ENCODE measurements at regions not wholly inside any gene's neighbourhood (a gene's known extent, or its start where the extent isn't known, plus 50 kb on each side); places are given as distances from the start of the nearest gene placed in this dataset.

GRCh38 chr2:204432196-204432595 is 113.1 kb upstream of the PARD3B start:
- H3K36me3 Mint-ChIP-seq = peaks cover 2% of the 10 kb centered on the region
- no peak overlapping the region for H3K27ac Mint-ChIP-seq
- no peaks in the 10 kb centered on the region for H3K4me1 Mint-ChIP-seq
- peaks cover 19% of the 10 kb centered on the region for H3K27me3 Mint-ChIP-seq
- H3K9me3 Mint-ChIP-seq = peaks cover 9% of the 10 kb centered on the region
- no peak for DNase-seq
- no peak overlapping the region for H3K4me3 Mint-ChIP-seq

GRCh38 chr2:204434660-204435462 is 110.4 kb upstream of the PARD3B start:
- no peak overlapping the region for H3K27ac Mint-ChIP-seq
- no peak overlapping the region for H3K4me3 Mint-ChIP-seq
- peaks cover 9% of the 10 kb centered on the region for H3K9me3 Mint-ChIP-seq
- peaks cover 2% of the 10 kb centered on the region for H3K36me3 Mint-ChIP-seq
- peaks cover 33% of the 10 kb centered on the region for H3K27me3 Mint-ChIP-seq
- H3K4me1 Mint-ChIP-seq = no peaks in the 10 kb centered on the region
- no peak for DNase-seq

- Mint-ChIP-seq H3K36me3 (peaks cover 2% of the 10 kb centered on the region), H3K9me3 (peaks cover 9% of the 10 kb centered on the region), H3K4me1 (no peaks in the 10 kb centered on the region), H3K4me3 (no peak overlapping the region), H3K27ac (no peak overlapping the region), H3K27me3 (peaks cover 35% of the 10 kb centered on the region)
- no peak for DNase-seq
Observed at GRCh38 chr2:204436230-204436629, 109.0 kb upstream of the PARD3B start.

DNA sequence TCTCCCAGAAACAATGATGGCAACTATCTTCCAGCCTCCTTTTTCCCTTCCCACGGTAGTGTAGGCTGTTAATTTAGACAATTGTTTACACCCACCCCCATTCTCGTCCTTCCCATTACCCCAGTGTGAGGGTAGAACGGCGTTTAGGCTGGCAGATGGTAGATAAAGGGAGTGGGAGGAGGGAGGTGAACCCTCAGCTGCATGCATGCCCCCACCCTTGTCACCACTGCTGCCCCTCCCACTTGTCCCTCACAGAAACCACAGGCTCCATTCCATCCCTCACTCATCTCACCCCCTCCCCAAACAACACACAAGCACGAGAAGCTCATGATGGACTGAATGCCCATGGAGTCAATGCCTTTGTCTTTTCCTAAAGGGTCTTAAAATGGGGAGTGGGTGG is 107.9 kb upstream of the PARD3B start:
- Mint-ChIP-seq H3K36me3 (peaks cover 2% of the 10 kb centered on the region), H3K27ac (no peak overlapping the region), H3K4me3 (no peak overlapping the region), H3K4me1 (no peaks in the 10 kb centered on the region), H3K9me3 (peaks cover 7% of the 10 kb centered on the region), H3K27me3 (peaks cover 43% of the 10 kb centered on the region)
- DNase-seq = no peak

DNA sequence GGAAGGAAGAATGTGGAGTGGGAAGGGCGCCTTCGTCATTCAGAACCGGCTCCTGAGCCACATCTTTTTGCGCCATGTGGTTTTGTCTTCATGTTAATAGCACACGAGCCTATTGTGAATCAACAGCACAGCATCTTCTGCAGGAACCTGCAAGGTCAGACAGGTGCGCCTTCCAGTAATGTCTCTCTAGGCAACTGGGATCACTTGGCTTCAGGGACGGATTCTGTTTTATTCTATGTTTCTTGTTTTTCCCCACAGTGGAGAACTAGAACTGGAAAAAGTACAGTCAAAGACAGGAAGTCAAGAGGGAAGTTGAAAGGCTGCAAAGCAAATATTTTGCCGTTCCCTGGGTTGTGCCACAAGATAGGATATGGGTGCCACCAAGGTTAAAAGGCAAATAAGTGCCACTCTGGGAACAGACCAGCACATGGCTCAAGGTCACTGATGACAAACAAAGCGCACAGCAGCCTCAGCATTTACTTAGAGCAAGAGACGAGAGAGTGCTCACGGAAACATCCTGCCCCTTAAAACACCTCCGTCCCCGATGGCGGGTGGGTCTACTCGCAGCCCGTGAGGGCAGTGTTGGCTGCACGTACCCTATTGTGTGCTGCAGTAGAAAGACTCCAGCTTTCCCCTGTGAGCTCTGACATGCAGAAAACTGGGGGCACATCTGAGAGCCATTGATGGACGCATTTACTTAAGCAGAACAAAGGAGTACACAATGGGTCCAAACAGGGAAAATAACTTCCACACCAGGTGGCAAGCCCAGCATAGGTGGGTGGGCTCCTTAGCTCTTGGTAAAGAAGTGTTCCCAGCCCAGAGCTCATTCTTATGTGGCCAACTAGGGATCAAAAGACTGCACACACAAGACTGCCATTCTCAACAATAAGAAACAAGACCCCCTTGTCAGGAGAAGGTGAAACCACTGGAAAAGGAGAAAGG is 107.2 kb upstream of the PARD3B start:
- Mint-ChIP-seq H3K27me3 (peaks cover 43% of the 10 kb centered on the region), H3K36me3 (no peaks in the 10 kb centered on the region), H3K4me3 (no peak overlapping the region)

DNA sequence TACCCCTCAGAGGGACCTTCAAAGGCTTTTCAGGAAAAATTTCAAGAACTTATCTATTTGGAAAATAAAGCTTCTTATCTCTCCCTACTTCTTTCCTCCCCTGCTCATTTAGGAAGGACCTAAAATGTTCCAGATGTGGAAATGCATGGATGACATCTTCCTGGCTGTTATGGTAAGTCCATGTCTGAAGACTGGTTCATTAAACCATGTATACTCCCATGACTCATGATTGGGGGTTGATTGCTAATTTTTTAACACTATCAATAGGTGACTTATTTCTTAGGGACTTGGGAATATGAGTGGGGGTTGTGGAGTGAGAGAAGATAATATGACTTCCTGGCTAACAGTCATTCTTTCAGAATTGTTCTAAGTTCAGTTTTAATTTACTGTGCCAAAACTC is 104.0 kb upstream of the PARD3B start:
- no peak overlapping the region for H3K27ac Mint-ChIP-seq
- no peak for DNase-seq
- no peaks in the 10 kb centered on the region for H3K4me1 Mint-ChIP-seq
- H3K9me3 Mint-ChIP-seq = peaks cover 5% of the 10 kb centered on the region
- no peak overlapping the region for H3K4me3 Mint-ChIP-seq
- H3K36me3 Mint-ChIP-seq = no peaks in the 10 kb centered on the region
- H3K27me3 Mint-ChIP-seq = peaks cover 40% of the 10 kb centered on the region

More for the DNA sequence above, 107.2 kb upstream of the PARD3B start:
- Mint-ChIP-seq H3K27ac (no peak overlapping the region), H3K4me1 (no peaks in the 10 kb centered on the region), H3K9me3 (peaks cover 1% of the 10 kb centered on the region)
- DNase-seq = no peak

GRCh38 chr2:204445149-204445548 is 100.1 kb upstream of the PARD3B start:
- Mint-ChIP-seq H3K9me3 (peaks cover 7% of the 10 kb centered on the region), H3K27me3 (peaks cover 28% of the 10 kb centered on the region), H3K4me1 (no peaks in the 10 kb centered on the region), H3K27ac (no peak overlapping the region), H3K36me3 (no peaks in the 10 kb centered on the region), H3K4me3 (no peak overlapping the region)
- no peak for DNase-seq

- Mint-ChIP-seq H3K4me3 (no peak overlapping the region), H3K27ac (no peak overlapping the region), H3K4me1 (no peaks in the 10 kb centered on the region), H3K9me3 (peaks cover 7% of the 10 kb centered on the region), H3K27me3 (peaks cover 19% of the 10 kb centered on the region), H3K36me3 (no peaks in the 10 kb centered on the region)
- no peak for DNase-seq
Observed at GRCh38 chr2:204447722-204448121, 97.6 kb upstream of the PARD3B start.

- Mint-ChIP-seq H3K9me3 (peaks cover 7% of the 10 kb centered on the region), H3K4me1 (no peaks in the 10 kb centered on the region), H3K27me3 (peaks cover 13% of the 10 kb centered on the region), H3K27ac (no peak overlapping the region), H3K36me3 (no peaks in the 10 kb centered on the region), H3K4me3 (no peak overlapping the region)
- no peak for DNase-seq
Observed at GRCh38 chr2:204449977-204450376, 95.3 kb upstream of the PARD3B start.

- DNase-seq = no peak
- H3K4me3 Mint-ChIP-seq = no peak overlapping the region
- H3K27ac Mint-ChIP-seq = no peak overlapping the region
- H3K27me3 Mint-ChIP-seq = peaks cover 4% of the 10 kb centered on the region
- no peaks in the 10 kb centered on the region for H3K4me1 Mint-ChIP-seq
- H3K9me3 Mint-ChIP-seq = no peaks in the 10 kb centered on the region
- no peaks in the 10 kb centered on the region for H3K36me3 Mint-ChIP-seq
Observed at GRCh38 chr2:204451766-204452165, 93.5 kb upstream of the PARD3B start.

DNA sequence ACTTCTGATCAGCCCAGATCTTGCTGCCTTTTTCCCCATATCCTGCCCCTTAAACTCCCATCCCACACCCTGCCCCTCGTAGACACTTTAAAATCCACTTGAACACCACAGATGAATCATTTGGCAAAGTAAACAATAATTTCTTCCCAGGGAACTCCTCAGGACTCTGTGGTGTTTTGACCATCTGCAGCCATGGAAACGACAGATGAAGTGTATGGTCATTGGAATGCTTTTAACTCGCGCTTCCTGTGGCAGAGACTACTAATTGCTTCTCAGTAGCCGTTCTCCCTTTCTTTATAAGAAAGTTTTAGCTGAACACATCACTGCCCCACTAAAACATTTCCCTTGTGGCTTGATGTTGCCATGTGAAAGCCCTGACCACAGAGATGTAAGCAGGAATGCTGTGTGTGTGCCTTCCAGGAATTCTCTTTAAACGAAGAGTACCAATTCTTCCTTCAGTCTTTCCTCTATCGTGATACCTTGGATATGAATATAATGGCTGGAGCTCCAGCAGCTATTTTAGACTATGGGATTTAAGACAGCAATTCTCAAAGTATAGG is 92.7 kb upstream of the PARD3B start:
- H3K36me3 Mint-ChIP-seq = no peaks in the 10 kb centered on the region
- DNase-seq = no peak
- H3K4me1 Mint-ChIP-seq = no peaks in the 10 kb centered on the region
- no peaks in the 10 kb centered on the region for H3K9me3 Mint-ChIP-seq
- H3K4me3 Mint-ChIP-seq = no peak overlapping the region
- no peak overlapping the region for H3K27ac Mint-ChIP-seq
- peaks cover 4% of the 10 kb centered on the region for H3K27me3 Mint-ChIP-seq

DNA sequence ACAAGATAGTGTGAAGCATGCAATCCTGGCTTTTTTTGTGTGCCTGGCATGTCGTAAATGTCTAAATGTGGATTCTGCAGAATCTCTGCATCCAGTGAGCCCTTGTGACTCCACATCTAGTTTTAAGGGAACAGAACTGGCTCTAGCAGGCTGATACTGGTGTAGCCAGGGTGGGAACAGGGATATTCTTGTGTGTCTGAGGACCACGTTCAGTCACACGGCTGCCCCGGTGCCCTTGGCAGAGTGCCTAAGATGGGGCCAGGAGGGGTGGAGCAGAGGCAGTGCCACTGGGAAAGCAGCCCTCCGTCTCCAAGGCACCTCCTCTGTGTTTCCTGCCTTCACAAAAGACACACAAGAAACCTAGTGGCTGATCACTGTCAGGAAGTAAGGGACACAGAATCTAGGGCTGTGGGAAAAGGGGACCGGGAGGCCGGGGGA is 91.5 kb upstream of the PARD3B start:
- no peak for DNase-seq
- Mint-ChIP-seq H3K4me3 (no peak overlapping the region), H3K4me1 (no peaks in the 10 kb centered on the region), H3K27ac (no peak overlapping the region), H3K27me3 (peaks cover 4% of the 10 kb centered on the region), H3K36me3 (no peaks in the 10 kb centered on the region), H3K9me3 (no peaks in the 10 kb centered on the region)

- Mint-ChIP-seq H3K9me3 (no peaks in the 10 kb centered on the region), H3K36me3 (no peaks in the 10 kb centered on the region), H3K27me3 (peaks cover 4% of the 10 kb centered on the region), H3K4me3 (no peak overlapping the region), H3K4me1 (no peaks in the 10 kb centered on the region), H3K27ac (no peak overlapping the region)
- DNase-seq = no peak
Observed at GRCh38 chr2:204454672-204455380, 90.4 kb upstream of the PARD3B start.

GRCh38 chr2:204468746-204469429 is 76.4 kb upstream of the PARD3B start:
- Mint-ChIP-seq H3K4me1 (no peaks in the 10 kb centered on the region), H3K9me3 (no peaks in the 10 kb centered on the region), H3K27me3 (peaks cover 8% of the 10 kb centered on the region)

More at GRCh38 chr2:204468746-204469429, 76.4 kb upstream of the PARD3B start:
- no peak overlapping the region for H3K4me3 Mint-ChIP-seq
- H3K27ac Mint-ChIP-seq = no peak overlapping the region
- no peak for DNase-seq
- no peaks in the 10 kb centered on the region for H3K36me3 Mint-ChIP-seq
